ENCODE measurements at regions not wholly inside any gene's neighbourhood (a gene's known extent, or its start where the extent isn't known, plus 50 kb on each side); places are given as distances from the start of the nearest gene placed in this dataset.
A peak's percentile ranks its signal among the peaks of the same experiment; 100 is the strongest.
"Not testable (repeated sequence)": the region's sequence is repeated elsewhere in the genome, so short reads cannot be mapped to it uniquely, and the experiment has no call there.

DNA sequence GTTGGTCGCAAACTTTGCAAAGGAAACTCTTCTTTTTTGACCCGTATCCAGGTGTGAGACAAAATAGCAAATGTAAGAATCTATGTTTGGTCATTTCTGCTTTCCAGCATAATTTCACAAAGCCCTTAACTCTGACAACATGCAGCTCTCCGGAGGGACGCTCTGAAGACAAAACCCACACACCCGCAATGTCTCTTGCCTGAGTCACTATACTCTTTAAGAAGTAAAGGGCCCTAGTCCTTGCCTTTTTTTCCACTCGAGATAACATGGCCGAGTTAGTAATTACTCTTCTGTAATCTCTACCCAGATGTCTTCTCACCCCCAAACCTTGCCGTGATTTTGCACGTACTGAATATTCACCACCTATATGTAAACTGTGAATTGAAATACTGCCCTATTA, 115.7 kb upstream of the ADAMTS9 start:
- no peak for DNase-seq

DNA sequence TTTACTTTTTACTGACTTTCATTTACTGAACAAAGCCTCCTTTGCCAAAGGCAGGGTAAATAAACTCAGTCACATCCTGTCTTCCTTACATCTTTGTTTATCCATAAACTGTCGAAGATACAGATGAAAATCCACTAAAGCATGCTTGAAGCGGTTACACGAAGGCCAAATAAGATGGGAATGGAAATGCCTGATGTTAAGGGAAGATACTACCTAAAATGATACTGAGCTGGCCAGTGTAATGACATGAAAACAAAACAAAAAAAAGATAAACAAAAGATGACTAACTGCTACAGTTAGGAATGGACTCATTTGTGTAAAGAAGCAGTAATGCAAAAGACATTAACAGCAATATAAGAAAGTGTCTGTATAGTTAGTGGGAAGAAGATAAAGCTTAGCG, 114.7 kb upstream of the ADAMTS9 start:
- no peak for DNase-seq

DNA sequence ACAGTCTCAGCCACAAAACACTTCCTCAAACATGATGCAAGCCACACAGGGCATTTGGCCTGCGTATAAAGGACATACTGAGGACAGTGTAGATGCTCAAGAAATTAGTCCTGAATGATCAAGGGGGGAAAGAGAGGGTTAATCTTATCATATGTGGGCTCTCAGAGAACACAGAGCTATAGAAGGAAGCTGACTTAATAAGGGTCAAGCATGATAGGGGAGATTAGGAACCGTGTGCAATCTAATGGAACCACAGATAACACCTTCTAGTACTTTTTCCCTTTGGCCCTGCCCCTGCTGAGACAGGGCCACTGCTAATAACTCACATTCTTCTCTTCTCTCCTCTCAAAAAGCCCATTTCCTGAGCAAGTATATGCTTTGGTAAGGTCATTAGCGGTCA, 114.1 kb upstream of the ADAMTS9 start:
- no peak for DNase-seq

DNA sequence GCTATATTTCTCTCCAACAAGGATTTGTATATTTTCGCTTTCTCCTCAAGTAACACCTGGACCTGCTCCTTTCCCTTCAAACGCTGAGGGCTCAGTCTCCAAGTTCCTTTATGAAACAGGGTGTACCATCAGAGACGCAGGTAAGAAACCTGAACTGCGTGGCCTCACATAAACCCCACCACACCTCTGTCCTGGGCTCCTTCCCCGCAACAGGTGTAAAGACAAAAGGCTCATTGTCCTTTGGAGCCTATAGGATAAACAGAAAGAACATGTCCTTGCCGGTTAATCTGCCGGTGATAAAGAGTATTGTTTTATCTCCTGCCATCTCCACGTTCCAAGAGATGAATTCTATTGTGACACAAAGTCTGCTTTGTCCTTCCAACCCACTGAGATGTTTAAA, 111.8 kb upstream of the ADAMTS9 start:
- DNase-seq = no peak

DNA sequence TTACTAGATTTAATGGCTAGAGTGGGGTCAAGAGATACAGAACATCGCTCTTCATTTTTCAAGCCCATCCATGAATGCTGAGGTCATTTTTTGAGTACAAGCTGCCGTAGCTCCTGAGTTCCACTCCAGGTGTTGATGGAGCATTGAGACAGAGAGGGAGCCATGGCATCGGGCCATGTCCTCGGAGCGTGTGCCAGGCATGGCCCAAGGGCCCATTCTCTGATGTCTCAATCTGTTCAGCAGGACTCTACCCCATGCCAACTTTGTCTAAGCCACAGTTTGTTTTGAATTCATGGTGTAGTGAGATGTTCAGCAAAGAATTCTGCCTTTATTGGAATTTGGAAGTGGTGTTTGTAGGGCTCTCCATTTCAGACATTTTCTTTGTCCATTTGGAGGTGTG, 110.5 kb upstream of the ADAMTS9 start:
- no peak for DNase-seq

DNA sequence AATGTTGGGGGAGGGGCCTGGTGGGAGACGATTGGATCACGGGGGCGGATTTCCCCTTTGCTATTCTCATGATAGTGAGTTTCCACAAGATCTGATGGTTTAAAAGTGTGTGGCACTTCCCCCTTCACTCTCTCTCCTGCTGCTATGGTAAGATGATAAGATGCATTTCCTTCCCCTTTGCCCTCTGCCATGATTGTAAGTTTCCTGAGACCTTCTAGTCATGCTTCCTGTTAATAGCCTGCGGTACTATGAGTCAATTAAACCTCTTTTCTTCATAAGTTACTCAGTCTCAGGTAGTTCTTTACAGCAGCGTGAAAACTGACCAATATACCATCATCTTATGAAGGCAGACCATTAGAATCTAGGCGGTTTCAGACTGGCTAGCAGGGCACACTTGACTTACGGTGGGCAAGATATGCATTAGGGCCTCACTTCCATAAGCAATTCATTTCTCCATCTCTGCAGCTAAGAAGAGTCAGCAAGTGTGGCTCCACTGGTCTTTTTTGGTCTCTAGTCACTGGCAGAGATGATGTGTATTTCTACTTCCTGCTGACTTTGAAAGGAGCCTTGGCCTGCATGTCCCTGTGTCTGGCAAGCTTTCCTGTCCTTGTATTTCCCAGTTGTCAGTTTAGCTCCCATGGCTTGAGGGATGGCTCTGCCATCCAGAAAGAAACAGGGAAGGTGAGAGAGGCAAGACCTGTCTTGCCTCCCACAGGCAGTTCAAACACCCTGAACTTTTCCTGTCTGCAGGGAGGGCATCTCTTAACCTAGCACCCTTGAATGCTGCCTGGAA, 109.0 kb upstream of the ADAMTS9 start:
- no peak for DNase-seq

DNA sequence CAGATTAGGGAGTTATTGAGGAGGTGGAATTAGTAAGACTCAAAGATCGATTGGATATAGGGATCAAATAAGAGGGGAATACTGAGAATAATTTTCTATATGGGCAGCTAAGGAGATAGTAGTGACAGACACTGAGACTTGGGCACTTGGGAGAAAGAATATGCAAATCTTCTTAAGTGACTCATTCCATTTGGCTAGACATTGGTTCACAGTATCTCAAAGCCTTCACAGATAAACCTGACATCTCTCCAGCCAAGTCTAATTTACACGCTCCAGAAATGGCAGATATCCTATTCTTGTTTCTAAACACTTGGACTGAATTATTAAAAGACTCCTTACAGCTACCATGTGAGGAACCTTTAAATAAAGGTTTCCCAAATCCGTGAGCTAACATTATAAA, 104.6 kb upstream of the ADAMTS9 start:
- peak; percentile 10 for DNase-seq

DNA sequence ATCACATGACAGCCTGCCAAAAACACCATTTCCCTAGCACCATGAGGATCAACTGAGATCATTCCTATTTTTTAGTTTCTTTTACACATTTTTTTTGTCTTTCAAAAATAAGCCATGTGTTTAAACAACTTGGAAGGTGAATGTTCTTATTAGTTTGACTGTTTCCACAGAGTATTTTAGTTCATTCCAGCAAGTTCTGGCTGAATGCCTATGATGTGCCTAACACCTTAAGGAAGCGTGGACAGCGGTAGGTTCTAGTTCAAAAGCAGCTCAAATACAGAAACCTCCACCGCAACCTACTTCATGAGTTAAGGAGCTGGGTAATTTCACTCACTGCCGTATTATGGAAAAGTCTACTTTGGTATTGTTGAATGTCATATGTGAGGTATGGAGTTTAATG, 101.3 kb upstream of the ADAMTS9 start:
- peak; percentile 9 for DNase-seq

DNA sequence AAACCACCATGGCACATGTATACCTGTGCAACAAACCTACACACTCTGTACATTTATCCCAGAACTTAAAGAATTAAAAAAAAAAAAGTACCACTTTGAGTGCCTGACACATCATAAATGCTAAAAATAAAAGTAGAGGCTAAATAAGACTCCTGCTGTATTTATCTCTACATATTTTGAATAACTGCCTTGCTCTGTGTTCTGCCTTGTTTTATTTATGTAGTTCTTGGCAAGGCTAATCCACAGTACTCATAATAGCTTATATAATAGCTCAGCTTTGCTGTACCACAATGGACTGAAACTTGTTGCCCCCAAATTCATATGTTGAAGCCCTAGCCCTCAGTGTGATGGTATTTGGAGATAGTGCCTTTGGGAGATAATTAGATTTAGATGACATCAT, 95.4 kb upstream of the ADAMTS9 start:
- DNase-seq = no peak

DNA sequence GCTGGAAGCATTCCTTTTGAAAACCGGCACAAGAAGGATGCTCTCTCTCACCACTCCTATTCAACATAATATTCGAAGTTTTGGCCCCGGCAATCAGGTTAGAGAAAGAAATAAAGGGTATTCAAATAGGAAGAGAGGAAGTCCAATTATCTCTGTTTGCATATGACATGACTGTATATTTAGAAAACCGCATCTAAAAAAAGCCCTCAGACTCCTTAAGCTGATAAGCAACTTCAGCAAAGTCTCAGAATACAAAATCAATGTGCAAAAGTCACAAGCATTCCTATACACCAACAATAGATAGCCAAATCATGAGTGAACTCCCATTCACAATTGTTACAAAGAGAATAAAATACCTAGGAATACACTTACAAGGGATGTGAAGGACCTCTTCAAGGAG, 93.1 kb upstream of the ADAMTS9 start:
- DNase-seq = not testable (repeated sequence)

DNA sequence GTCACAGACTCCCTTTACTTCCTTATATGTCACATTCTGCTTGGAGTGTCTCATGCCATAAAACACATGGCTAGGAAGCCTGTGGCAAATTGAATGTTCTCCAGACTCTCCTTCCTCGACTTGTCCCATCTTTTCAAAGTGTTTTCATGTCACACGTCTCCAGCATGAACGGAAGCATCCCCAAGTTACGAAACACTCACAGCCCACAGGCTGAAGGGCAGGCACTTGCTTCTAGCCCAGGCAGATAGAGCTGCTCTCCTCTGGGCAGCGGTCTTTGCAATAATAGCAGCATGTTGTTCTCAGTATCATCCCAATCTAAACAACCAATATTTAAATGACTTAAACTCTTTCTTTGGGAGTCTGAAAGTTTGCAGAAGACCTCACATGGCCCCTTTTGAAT, 85.3 kb upstream of the ADAMTS9 start:
- DNase-seq = no peak

DNA sequence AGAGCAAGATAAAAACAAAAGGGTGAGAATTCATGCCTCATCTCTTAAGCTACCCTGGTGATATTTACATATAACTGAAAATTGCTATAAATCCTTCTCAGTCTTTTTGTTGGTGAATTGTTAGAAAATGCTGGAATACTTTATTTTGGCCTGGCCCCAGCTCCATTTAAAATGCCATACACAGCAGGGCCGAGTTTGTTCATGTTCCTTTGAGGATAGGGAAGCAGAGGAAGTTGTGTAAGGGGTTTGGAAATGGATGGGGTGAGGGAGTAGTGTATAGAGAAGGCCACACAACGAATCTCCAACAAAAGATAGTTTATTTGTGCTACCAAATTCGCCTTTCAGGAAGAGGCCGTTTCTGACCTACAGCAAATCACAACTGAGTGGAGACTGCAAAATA, 78.6 kb upstream of the ADAMTS9 start:
- no peak for DNase-seq

DNA sequence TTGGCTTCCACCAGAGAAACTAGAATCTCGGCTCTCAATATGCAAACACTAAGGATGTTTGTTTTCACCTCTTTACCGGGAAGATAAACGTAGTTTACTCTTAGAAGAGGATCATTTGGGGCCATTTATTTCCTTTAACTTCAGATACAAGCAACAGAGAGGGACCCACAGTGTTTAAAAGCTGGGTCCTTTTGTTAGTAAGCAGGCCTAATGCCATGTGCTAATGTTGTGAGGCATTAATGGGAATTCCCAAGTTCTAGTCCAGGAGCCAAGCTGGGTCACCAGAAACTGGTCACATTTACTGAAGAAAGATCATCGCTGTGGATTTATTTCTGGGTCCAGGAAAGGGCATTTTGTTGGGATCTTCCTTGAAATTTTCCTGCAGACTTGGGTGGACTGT, 78.1 kb upstream of the ADAMTS9 start:
- DNase-seq = no peak

DNA sequence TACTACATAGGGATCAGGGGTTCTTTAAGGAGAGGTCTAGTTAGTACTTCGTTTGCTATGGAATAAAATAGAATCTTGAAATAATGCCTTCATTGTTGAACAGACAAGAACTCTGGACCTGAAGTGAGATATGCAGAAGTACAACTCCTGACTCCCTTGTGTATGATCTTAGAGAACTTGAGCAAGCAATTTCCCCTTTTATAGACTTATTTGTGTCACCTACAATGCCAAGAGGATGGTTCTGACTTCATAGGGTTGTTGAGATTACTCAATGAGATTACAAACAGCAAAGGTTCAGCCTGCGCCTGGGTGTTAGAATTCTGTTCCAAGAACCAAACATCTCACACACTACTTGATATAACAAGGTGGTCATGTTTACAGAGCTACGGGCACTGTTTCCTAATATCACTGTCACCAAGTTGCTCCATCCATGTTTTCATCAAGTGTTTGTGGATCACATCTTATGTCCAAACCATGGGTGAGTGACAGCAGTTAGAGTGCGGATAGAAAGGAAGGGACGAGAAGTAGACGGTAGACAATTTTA, 76.7 kb upstream of the ADAMTS9 start:
- DNase-seq = no peak

DNA sequence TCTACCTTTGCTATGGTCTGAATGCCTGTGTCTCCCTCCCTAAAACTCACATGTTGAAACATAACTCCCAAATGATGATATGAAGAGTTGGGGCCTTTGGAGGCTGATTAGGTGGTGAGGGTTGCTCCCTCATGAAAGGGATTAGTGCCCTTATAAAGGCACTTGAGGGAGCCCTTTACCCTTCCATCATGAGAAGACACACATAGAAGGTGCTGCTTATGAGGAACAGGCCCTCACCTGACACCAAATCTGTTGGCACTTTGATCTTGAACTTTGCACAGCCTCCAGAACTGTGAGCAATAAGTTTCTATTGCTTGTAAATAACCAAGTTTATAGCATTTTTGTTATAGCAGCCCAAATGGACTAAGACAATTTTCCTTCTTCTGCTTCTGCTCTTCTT, 76.2 kb upstream of the ADAMTS9 start:
- DNase-seq = no peak

DNA sequence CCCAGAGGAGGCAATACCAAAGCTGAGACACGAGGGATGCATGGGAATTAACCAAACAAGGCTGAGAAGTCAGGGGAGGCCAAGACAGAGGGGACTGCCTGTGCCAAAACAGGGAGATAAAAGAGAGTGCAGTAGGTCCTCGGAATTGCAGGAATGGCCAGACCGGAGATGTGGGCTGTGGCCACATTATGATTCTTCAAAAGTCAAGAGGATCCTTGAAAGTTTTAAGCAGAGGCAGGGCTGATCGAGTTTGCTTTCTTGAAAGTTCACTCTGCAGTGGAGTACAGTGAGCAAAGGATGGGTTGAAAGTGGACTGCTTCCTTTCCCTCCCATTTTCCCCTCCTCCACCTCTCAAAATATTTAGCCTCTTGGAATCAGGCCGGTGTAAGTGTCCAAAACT, 73.9 kb upstream of the ADAMTS9 start:
- no peak for DNase-seq

DNA sequence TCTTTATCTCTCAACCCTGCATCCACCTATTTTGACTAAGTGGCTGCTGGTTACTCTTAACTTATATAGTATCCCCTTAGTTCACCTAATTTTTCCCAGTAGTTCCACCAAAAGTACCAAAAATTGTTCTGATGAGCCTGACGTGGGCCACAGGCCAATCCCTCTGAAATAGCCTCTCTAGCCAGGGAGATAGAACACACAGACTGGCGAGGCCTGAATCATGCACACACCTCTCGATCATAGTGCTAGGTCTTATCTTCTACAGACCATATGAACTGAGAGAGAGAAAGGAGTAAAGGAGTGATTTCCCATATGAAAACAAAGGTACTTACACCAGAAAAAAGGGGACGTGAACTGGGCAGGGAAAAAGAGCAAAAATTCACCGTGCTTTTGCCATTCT, 72.5 kb upstream of the ADAMTS9 start:
- DNase-seq = no peak

DNA sequence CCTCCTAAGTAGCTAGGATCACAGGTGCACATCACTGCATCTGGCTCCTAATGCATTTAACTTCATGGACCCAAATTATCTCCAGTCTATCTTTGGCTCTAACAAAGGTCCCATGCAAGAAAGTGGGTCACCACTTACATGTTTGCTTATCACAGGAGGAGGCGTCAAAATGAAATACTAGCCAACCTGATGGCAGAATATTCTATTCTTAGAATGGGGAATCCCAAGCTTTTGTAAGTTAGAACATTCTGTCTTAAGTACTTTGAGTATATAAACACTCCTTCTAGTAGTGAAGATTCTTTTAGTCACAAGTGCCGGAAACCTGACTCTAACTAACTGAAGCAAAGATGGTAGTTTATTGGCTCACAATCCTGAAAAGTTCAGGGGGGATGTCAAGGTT, 72.0 kb upstream of the ADAMTS9 start:
- DNase-seq = no peak

DNA sequence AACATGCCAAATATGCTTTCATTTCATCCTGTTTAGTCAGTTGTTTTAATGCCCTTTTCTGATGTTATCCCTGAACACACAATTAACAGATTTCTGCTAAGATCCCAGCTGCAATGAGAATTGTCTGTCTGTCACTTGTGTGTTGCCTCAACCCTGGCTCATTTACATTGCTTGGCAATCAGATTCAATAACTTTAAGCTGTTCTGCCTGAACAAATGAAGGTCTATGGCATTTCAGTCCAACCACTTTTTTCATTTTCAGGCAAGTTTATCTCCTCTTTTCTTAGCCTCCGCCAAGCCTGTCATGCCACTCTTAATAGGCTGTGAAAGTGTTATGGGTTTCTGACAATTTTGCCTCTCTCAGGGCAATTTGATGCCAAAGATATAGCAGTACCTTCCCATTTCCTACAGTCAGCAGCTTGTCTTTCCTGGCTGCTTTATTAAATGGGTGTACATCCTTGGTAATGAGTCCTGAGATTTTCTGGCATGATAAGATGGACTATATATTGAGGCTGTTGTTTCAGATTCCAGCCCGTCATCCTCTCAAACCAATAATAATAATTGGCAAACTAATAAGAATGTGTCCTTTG, 68.7 kb upstream of the ADAMTS9 start:
- peak; percentile 37 for DNase-seq

DNA sequence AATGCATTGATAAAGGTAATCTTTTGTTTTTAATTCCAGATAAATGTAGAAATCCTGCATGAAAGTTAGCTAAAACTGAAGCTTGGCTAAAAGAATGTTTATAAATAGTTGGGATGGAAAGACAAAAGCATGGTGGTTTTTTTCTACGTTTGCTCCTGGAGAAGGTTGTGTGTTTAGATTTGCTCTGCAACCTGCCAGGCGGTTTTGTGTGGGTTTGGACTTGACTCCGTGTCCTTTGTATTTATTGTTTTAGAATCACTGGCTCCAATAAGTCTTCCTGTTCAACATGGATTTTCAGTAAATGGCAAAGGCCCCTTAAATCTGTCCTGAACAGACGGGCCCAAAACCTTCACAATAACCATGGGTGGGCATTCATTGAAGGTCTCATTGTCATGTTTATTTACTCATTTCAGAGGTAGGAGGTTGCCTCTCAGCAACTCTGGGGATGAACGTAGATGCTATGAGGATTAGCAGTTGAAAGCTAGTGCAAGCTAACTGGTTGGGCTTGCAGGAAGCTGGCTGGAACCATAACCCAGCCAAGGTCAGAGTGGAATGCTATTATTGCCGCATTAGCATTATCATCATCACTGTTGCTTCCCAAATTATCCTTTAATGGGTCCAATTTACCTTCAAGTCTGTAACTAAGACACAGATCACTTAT, 60.6 kb upstream of the ADAMTS9 start:
- DNase-seq = no peak

DNA sequence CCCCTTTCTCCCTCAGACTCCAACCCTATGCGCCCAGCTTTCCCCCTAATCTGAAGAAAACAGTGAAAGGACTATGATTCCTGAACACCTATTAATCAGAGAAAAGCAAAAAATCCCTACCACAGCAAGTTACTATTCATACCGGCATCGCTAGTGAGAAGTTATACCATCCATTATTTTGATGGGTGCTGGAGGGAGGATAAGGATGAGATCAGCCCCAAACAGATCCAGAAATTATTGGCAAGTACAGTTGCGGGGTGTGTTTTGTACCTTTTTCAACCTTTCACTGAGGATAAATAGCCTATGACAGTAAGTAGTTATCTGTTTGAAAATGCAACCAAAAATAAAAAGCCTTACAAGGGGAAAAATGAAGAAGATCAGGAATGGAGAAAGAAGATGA, 59.9 kb upstream of the ADAMTS9 start:
- DNase-seq = no peak

DNA sequence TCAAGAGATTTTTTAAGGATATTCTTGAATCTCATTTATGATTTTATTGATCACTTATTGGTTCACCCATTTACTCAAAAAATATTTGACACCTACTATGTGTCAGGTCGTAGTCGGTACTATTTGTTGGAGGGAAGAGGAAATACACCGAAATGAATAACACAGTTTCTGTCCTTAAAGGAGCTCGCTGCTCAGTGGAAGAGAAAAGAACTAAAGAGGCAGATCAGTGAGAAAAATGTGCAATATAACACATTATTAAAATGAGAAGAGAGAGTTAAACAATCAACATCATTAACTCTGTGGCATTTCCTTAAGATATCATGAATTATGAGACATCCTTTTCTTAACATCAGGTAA, 56.1 kb upstream of the ADAMTS9 start:
- DNase-seq = no peak

DNA sequence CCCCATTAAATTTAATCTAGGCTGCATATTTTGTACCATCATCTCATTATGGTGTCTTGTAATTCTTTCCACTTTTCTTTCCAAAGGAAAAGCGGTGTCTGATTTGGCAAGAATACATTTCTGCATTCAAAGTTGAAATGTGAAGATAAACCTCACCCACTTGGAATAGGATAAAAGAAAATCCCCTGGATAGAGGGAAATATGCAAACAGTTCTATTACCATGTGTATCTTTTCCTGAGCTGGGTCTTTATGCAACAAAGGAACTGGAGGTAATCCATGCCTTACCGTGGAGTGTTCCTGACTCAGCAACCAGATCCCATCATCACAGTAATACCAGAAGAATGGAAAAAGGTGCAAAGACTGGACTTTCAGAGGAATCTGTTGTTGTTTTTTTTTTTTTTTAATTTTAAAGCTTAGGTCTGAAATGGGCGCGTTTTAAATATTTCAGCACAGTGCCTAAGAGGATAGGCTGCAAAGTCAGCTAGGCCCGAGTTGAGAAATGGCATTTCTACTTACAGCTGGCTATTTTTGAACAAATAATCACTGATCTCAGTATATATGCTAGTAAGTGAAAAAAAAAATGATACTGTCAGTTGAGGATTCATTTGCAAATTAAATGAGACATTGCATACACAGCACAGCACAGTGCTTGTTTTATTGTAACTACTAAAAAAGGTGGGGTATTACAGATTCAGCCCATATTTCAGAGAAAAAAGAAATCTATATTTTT, 55.5 kb upstream of the ADAMTS9 start:
- no peak for DNase-seq
